ENCODE measurements at regions not wholly inside any gene's neighbourhood (a gene's known extent, or its start where the extent isn't known, plus 50 kb on each side); places are given as distances from the start of the nearest gene placed in this dataset.

DNA sequence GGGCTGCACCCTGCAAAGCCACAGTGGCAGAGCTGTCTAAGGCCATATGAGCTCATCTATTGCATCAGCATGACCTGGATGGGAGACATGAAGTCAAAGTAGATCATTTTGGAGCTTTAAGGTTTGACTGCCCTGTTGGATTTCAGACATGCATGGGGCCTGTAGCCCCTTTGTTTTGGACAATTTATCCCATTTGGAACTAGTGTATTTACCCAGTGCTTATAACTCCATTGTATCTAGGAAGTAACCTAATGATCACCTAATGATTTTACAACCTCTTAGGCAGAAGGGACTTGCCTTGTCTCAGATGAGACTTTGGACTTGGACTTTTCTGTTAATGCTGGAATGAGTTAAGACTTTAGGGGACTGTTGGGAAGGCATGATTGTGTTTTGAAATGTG is 575.4 kb downstream of the EPM2A start:
- TF ChIP-seq, protein P1, sequence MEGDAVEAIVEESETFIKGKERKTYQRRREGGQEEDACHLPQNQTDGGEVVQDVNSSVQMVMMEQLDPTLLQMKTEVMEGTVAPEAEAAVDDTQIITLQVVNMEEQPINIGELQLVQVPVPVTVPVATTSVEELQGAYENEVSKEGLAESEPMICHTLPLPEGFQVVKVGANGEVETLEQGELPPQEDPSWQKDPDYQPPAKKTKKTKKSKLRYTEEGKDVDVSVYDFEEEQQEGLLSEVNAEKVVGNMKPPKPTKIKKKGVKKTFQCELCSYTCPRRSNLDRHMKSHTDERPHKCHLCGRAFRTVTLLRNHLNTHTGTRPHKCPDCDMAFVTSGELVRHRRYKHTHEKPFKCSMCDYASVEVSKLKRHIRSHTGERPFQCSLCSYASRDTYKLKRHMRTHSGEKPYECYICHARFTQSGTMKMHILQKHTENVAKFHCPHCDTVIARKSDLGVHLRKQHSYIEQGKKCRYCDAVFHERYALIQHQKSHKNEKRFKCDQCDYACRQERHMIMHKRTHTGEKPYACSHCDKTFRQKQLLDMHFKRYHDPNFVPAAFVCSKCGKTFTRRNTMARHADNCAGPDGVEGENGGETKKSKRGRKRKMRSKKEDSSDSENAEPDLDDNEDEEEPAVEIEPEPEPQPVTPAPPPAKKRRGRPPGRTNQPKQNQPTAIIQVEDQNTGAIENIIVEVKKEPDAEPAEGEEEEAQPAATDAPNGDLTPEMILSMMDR (IDR thresholded peaks at IDR 0.05; ENCODE audit: insufficient read depth, low read depth, low read length) = no peak
- no peak overlapping the region for H3K4me3 ChIP-seq (ENCODE audit: low read depth, low read length)

DNA sequence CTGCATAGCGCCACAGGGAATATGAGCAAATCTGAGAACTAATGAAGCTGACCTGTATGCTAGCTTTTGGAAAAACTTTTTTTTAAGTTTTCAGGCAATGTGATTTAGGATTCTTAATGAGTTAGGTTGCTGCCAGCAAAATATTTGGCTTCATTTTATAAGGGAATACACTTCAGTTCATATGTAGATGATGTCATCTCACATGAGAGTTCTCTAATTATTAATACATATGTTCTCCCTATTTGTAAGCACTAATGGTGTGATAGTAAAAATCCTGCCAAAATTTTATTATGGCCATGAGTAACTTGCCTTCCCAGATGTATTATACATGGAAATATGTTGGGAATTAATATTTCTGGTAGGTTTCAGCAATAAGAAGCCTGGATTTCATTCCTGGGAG is 573.8 kb downstream of the EPM2A start:
- no peak for DNase-seq (ENCODE audit: low read depth)
- no peak overlapping the region for H3K4me3 ChIP-seq (ENCODE audit: low read depth, low read length)
- TF ChIP-seq, protein P1 (IDR thresholded peaks at IDR 0.05; ENCODE audit: insufficient read depth, low read depth, low read length) = no peak

More for the DNA sequence above, 575.4 kb downstream of the EPM2A start:
- DNase-seq (ENCODE audit: low read depth) = no peak

- H3K4me3 ChIP-seq (ENCODE audit: low read depth, low read length) = no peak overlapping the region
- no peak for DNase-seq (ENCODE audit: low read depth)
Measured at GRCh38 chr6:145169726-145170224, 565.5 kb downstream of the EPM2A start.

GRCh38 chr6:145175470-145175869 is 559.9 kb downstream of the EPM2A start:
- no peak overlapping the region for H3K4me3 ChIP-seq (ENCODE audit: low read depth, low read length)
- TF ChIP-seq, protein P1 (IDR thresholded peaks at IDR 0.05; ENCODE audit: insufficient read depth, low read depth, low read length) = no peak
- no peak for DNase-seq (ENCODE audit: low read depth)

More at GRCh38 chr6:145169726-145170224, 565.5 kb downstream of the EPM2A start:
- TF ChIP-seq, protein P1 (IDR thresholded peaks at IDR 0.05; ENCODE audit: insufficient read depth, low read depth, low read length) = no peak

- TF ChIP-seq, protein P1 (IDR thresholded peaks at IDR 0.05; ENCODE audit: insufficient read depth, low read depth, low read length) = no peak
- DNase-seq (ENCODE audit: low read depth) = no peak
- H3K4me3 ChIP-seq (ENCODE audit: low read depth, low read length) = no peak overlapping the region
Measured at GRCh38 chr6:145178391-145178790, 556.9 kb downstream of the EPM2A start.

DNA sequence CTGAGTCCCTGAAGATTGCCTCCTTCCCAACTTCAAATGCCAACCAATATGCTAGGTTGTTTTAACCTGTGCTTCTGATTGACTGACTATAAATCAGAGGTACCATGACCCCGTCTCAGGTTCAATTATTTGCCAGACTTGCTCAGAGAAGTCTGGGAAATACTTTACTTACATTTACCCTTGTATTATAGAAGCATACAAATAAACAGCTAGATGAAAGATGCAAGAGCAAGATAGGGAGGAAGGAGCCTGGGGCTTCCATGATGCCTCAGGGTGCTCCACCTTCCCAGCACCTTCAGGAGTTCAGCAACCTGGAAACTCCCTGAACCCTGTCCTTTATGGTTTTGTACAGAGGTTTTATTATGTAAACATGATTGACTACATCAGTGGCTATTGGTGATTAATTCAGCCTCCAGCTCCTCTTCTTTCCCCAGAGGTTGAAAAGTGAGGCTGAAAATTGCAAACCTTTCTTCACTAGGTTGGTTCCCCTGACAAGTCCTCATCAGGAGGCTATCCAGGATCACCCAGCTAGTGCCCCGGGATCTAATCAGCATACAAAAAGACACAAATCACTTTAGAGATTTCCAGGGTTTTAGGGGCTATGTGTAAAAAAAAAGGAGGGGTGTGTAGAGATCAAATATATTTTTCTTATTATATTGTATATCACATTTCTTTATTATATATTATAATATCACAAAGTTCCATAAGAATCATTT is 547.7 kb downstream of the EPM2A start:
- no peak for DNase-seq (ENCODE audit: low read depth)
- H3K4me3 ChIP-seq (ENCODE audit: low read depth, low read length) = no peak overlapping the region
- TF ChIP-seq, protein P1 (IDR thresholded peaks at IDR 0.05; ENCODE audit: insufficient read depth, low read depth, low read length) = no peak

All from fibroblast of villous mesenchyme (primary cell).